ENCODE measurements at regions not wholly inside any gene's neighbourhood (a gene's known extent, or its start where the extent isn't known, plus 50 kb on each side); places are given as distances from the start of the nearest gene placed in this dataset.
"Not testable (repeated sequence)": the region's sequence is repeated elsewhere in the genome, so short reads cannot be mapped to it uniquely, and the experiment has no call there.

GRCh38 chr12:107826276-107826675, 51.8 kb downstream of the ASCL4 start:
- DNase-seq (ENCODE audit: low read depth): no peak

DNA sequence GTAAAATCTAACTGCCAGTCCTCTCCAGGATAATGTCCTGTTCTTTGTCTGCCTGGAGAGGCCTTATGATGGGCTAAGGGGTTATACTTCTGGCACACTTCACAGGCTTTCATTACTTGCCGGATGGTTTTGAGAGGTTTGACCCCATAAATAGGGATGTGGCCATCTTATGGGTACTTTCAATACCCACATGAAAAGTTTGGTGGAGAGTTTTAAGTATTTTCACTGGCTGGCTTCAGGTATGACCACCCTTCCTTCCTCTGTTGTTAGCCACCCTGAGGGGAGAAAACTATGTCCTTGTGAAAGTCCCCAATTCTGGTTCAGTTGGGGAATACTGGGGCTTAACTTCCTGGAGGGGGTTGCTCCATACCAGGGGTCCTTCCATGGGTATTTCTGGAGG, 54.8 kb downstream of the ASCL4 start:
- DNase-seq (ENCODE audit: low read depth): no peak

DNA sequence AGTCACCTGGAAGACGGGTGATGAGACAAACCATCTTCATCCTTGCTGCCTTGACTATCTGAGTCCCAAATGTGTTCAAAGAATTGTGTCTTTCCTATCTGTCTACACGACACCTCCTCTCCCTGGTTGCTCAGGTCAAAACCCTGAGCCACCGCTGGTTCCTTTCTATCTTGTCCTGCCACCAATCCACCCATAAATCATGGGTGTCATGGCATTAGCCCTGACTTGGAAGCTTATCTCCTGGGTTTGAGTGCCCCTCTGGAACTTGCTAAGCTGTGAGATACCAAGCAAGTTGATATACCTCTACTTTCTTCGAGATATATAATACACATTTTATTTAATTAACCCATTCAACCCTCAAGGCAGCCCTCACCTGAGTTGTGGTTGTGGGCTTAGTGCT, 57.9 kb downstream of the ASCL4 start:
- DNase-seq (ENCODE audit: low read depth): no peak

DNA sequence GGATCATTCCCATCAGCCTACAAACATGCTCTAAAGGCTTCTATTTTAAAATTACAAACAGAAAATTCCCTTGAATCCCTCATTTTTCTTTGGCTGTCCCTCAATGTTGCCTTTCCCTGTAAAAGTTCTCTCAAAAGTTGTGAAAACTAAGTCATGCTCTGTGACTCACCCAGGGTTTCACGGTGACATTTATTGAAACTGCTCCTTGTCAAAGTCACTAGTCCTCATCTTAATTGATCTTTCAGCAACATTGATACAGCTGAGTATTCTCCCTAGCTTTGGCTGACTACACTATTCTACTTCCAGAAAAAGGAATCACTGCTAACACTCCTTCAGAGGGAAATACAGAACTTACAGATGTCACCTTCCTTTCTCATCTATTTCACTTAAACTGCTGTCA, 65.7 kb downstream of the ASCL4 start:
- DNase-seq (ENCODE audit: low read depth): no peak

- DNase-seq (ENCODE audit: low read depth): no peak
Observed at GRCh38 chr12:107843351-107844311, 69.1 kb downstream of the ASCL4 start.

GRCh38 chr12:107844312-107844921, 69.9 kb downstream of the ASCL4 start:
- no peak for DNase-seq (ENCODE audit: low read depth)

GRCh38 chr12:107845226-107845979, 70.9 kb downstream of the ASCL4 start:
- DNase-seq (ENCODE audit: low read depth): no peak

GRCh38 chr12:107845980-107846659, 71.6 kb downstream of the ASCL4 start:
- peak; percentile 5 for DNase-seq (ENCODE audit: low read depth)

DNA sequence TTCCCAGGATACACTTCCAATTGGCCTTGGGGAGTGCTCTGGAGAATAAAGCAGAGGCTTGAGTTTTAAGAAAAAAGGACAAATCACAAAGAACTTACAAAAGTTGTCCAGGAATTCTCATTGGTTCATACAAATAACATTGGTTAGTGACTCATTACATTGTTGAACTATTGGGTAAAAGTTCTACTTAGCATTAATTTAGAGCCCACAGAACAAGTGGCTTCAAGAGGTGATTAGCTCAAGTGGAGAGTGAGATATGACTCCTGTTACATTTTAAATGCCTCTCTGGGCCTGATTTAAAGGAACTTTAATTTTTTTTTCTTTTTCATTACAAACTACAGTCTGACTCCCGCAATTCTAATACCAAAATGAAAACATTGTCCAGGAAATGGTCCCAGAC, 72.9 kb downstream of the ASCL4 start:
- no peak for DNase-seq (ENCODE audit: low read depth)

GRCh38 chr12:107847830-107848229, 73.3 kb downstream of the ASCL4 start:
- no peak for DNase-seq (ENCODE audit: low read depth)

- no peak for DNase-seq (ENCODE audit: low read depth)
Observed at GRCh38 chr12:107853479-107853878, 79.0 kb downstream of the ASCL4 start.

DNA sequence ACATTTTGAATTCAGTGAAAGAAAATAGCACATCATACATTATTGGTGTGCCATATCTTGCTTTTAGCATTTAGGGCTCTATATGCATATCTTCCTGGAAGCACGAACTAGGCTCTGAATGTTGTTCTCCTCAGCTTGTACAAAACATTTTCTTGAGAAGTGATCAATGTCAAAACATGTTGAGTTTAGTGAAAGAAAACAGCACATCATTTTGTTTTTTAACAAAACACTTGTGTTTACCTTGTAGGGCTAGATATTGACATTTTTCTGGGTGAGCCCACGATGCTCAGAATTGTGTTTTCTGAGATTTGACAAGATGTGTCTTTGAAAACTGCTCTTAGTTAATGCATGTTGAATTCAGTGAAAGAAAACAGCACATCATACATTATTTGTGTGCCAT, 81.0 kb downstream of the ASCL4 start:
- no peak for DNase-seq (ENCODE audit: low read depth)

DNA sequence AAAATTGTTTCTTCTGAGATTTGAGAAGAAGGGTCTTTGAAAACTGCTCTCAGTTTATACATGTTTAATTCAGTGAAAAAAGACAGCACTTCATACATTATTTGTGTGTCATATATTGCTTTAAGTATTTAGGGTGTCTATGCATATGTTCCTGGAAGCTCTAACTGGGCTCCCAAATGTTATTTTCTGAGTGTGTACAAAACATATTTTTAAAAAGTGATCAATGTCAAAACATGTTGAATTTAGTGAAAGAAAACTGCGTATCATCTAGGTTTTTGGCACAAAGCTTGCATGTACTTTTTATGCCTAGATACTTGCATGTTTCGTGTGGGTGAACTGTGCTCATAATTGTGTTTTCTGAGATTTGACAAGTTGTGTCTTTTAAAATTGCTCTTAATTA, 81.6 kb downstream of the ASCL4 start:
- DNase-seq (ENCODE audit: low read depth): no peak

DNA sequence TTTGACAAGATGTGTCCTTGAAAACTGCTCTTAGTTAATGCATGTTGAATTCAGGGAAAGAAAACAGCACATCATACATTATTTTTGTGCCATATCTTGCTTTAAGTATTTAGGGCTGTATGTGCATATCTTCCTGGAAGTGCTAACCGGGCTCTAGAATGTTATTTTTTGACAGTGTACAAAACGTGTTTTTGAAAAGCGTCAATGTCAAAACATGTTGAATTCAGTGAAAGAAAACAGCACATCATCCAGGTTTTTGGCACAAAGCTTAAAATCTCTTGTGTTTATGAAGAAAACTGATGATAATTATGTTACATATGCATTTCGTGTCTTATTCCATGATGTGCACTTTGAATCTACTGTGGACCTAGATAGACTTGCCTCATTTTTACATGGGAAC, 82.7 kb downstream of the ASCL4 start:
- no peak for DNase-seq (ENCODE audit: low read depth)

DNA sequence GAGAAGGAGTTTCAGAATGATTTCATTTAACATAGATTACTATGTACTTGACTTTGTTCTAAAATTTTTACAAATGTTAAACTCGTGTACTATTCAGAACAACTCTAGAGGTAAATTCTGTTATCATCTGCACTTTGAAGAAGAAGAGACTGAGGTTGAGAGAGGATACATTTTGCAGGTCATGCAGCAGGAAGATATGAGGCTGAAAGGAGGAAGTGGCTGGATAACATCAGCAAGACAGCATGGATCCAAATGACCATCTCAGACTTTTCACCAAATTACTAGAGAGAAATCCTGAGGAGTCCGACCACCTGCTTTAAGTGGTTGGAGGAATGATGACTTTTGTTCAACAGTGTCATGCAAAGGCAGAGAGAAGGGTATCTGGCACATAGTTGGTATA, 84.9 kb downstream of the ASCL4 start:
- no peak for DNase-seq (ENCODE audit: low read depth)

DNA sequence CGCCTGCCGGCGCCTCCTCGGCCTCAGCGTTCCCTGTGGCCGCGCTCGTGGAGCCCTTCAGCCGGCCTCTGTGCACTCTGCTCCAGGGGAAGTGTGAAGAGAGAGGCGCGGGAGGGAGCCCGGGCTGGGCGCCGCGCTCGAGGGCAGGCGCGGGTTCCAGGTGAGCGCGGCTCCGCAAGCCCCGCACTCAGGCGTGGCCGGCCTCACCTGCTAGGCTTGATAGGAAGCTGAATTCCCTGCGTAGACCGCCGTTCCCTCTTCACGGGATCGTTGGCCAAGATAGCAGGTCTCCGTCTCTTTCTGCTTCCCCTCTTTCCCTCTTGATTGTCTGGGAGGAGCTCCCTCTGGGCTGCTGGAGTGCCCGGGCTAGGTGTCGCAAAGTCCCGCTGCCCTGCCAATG, 89.7 kb downstream of the ASCL4 start:
- no peak for DNase-seq (ENCODE audit: low read depth)

GRCh38 chr12:107864727-107865126, 90.2 kb downstream of the ASCL4 start:
- not testable (repeated sequence) for DNase-seq (ENCODE audit: low read depth)

GRCh38 chr12:107873223-107873622, 98.7 kb downstream of the ASCL4 start:
- no peak for DNase-seq (ENCODE audit: low read depth)

GRCh38 chr12:107875786-107876185, 101.3 kb downstream of the ASCL4 start:
- DNase-seq (ENCODE audit: low read depth): no peak

GRCh38 chr12:107884769-107885694, 110.5 kb downstream of the ASCL4 start:
- DNase-seq (ENCODE audit: low read depth): peak; percentile 31

- no peak for DNase-seq (ENCODE audit: low read depth)
Observed at GRCh38 chr12:107888789-107889188, 114.3 kb downstream of the ASCL4 start.
